Mucosa of gallbladder (tissue), 1 donor: ENCODE measurements at regions not wholly inside any gene's neighbourhood (a gene's known extent, or its start where the extent isn't known, plus 50 kb on each side); places are given as distances from the start of the nearest gene placed in this dataset.

Source experiments
- DNase-seq: peaks from one replicate; pipeline ENCODE4 v3.0.0-alpha.2; 2020; ENCODE audit warnings: low spot score
- donor health status: DM: no; HTN: no; CAD: no.

- DNase-seq: no peak
Measured at GRCh38 chr4:181475781-181476507, 767.3 kb upstream of the TENM3 start.

- no peak for DNase-seq
Measured at GRCh38 chr4:181476508-181476890, 766.7 kb upstream of the TENM3 start.

GRCh38 chr4:181477591-181477990 lies 765.6 kb upstream of the TENM3 start:
- no peak for DNase-seq

GRCh38 chr4:181478656-181479055 lies 764.5 kb upstream of the TENM3 start:
- DNase-seq: no peak

- DNase-seq: no peak
Measured at GRCh38 chr4:181479141-181479540, 764.1 kb upstream of the TENM3 start.

- DNase-seq: no peak
Measured at GRCh38 chr4:181484396-181484795, 758.8 kb upstream of the TENM3 start.

- no peak for DNase-seq
Measured at GRCh38 chr4:181488926-181489325, 754.3 kb upstream of the TENM3 start.

- DNase-seq: no peak
Measured at GRCh38 chr4:181498148-181498547, 745.1 kb upstream of the TENM3 start.

- no peak for DNase-seq
Measured at GRCh38 chr4:181502611-181503010, 740.6 kb upstream of the TENM3 start.

- DNase-seq: no peak
Measured at GRCh38 chr4:181503687-181504390, 739.4 kb upstream of the TENM3 start.

- no peak for DNase-seq
Measured at GRCh38 chr4:181504924-181505323, 738.3 kb upstream of the TENM3 start.

GRCh38 chr4:181507180-181507835 lies 735.9 kb upstream of the TENM3 start:
- no peak for DNase-seq

GRCh38 chr4:181507938-181508337 lies 735.3 kb upstream of the TENM3 start:
- no peak for DNase-seq

- DNase-seq: no peak
Measured at GRCh38 chr4:181508601-181509000, 734.6 kb upstream of the TENM3 start.

- no peak for DNase-seq
Measured at GRCh38 chr4:181509073-181509472, 734.1 kb upstream of the TENM3 start.

- DNase-seq: no peak
Measured at GRCh38 chr4:181517491-181517890, 725.7 kb upstream of the TENM3 start.

- DNase-seq: no peak
Measured at GRCh38 chr4:181520790-181521189, 722.4 kb upstream of the TENM3 start.

- DNase-seq: no peak
Measured at GRCh38 chr4:181523973-181524372, 719.2 kb upstream of the TENM3 start.

- DNase-seq: no peak
Measured at GRCh38 chr4:181524499-181524898, 718.7 kb upstream of the TENM3 start.

- no peak for DNase-seq
Measured at GRCh38 chr4:181525634-181526033, 717.6 kb upstream of the TENM3 start.

- DNase-seq: peak; percentile 75
Measured at GRCh38 chr4:181528570-181529184, 714.5 kb upstream of the TENM3 start.

- no peak for DNase-seq
Measured at GRCh38 chr4:181529537-181529936, 713.7 kb upstream of the TENM3 start.
